SK-N-SH (cell line): ENCODE measurements at regions not wholly inside any gene's neighbourhood (a gene's known extent, or its start where the extent isn't known, plus 50 kb on each side); places are given as distances from the start of the nearest gene placed in this dataset.

Source experiments
- CTCF ChIA-PET: fragments of 300-600, 350-600 bp; formaldehyde crosslinking; extraction: SDS; loops from one replicate; lab custom pipeline; 2021; lab: Yijun Ruan, JAX
- POLR2A ChIA-PET: fragments of 350-600 bp; sonication (Branson Sonifier 250); formaldehyde crosslinking; extraction: SDS; loops from one replicate; lab custom pipeline; 2020; ENCODE audit warnings: antibody characterized with exemption, inconsistent platforms; lab: Yijun Ruan, JAX
- DNase-seq: peaks from one replicate; pipeline ENCODE4 v3.0.0; 2012
- H2AFZ ChIP-seq: fragments of 200-600 bp; sonication (generic); 2 replicates; pipeline ENCODE4 v1.8.1; 2016; ENCODE audit warnings: antibody characterized with exemption, mild to moderate bottlenecking, low read depth
- H3F3A ChIP-seq: fragments of 200-600 bp; sonication (generic); replicated peaks from 2 replicates; pipeline ENCODE3; 2016; ENCODE audit warnings: antibody characterized with exemption, mild to moderate bottlenecking; ENCODE audit not compliant: insufficient read depth
- H3K27ac ChIP-seq, 2 experiments: fragments of 200-500 bp in 1 of 2; fragments of 200-600 bp in 1 of 2; sonication (Bioruptor generic) in 1 of 2; sonication (generic), shearing (Covaris generic) in 1 of 2; 2 replicates each; pipeline versions ENCODE4 v1.5.1 to v1.6.1; 2014 to 2016; ENCODE audit warnings: low read depth in 2 of 2, inconsistent platforms in 1 of 2, low read length in 1 of 2, mild to moderate bottlenecking in 1 of 2, mixed read lengths in 1 of 2
- H3K27me3 ChIP-seq: fragments of 200-600 bp; sonication (generic), shearing (Covaris generic); 2 replicates; pipeline ENCODE4 v1.6.1; 2016; ENCODE audit warnings: mixed run types; ENCODE audit not compliant: insufficient read depth
- H3K36me3 ChIP-seq, 2 experiments: fragments of 200-500 bp in 1 of 2; fragments of 200-600 bp in 1 of 2; sonication (Bioruptor generic) in 1 of 2; sonication (generic) in 1 of 2; replicated peaks in 1 of 2; 2 replicates each; pipeline versions ENCODE3 to v1.5.1; 2014 to 2016; ENCODE audit warnings: low read length in 1 of 2, mild to moderate bottlenecking in 1 of 2; ENCODE audit not compliant: insufficient read depth in 2 of 2, control insufficient read depth in 1 of 2
- H3K4me1 ChIP-seq, 2 experiments: fragments of 200-500 bp in 1 of 2; fragments of 200-600 bp in 1 of 2; sonication (Bioruptor generic) in 1 of 2; sonication (generic), shearing (Covaris generic) in 1 of 2; 2 replicates each; pipeline versions ENCODE4 v1.5.1 to v1.6.1; 2014 to 2016; ENCODE audit warnings: low read depth in 1 of 2, low read length in 1 of 2, mixed run types in 1 of 2; ENCODE audit not compliant: insufficient read depth in 2 of 2, control insufficient read depth in 1 of 2
- H3K4me2 ChIP-seq: fragments of 200-600 bp; sonication (generic), shearing (Covaris generic); 2 replicates; pipeline ENCODE4 v1.6.1; 2017; ENCODE audit warnings: mixed run types
- H3K4me3 ChIP-seq, 2 experiments: fragments of 200-500 bp in 1 of 2; fragments of 200-600 bp in 1 of 2; sonication (Bioruptor generic) in 1 of 2; sonication (generic), shearing (Covaris generic) in 1 of 2; 2 replicates each; pipeline versions ENCODE4 v1.5.1 to v1.8.1; 2014 to 2016; ENCODE audit warnings: low read depth in 2 of 2, inconsistent platforms in 1 of 2, low read length in 1 of 2, mild to moderate bottlenecking in 1 of 2, mixed read lengths in 1 of 2, moderate library complexity in 1 of 2
- H3K79me2 ChIP-seq: fragments of 200-600 bp; sonication (generic); 2 replicates; pipeline ENCODE4 v1.8.1; 2017; ENCODE audit warnings: mild to moderate bottlenecking; ENCODE audit not compliant: insufficient read depth
- H3K9ac ChIP-seq: fragments of 200-600 bp; sonication (generic); 2 replicates; pipeline ENCODE4 v1.6.1; 2017; ENCODE audit warnings: mixed run types
- H3K9me2 ChIP-seq: fragments of 200-600 bp; sonication (generic); 2 replicates; pipeline ENCODE4 v1.6.1; 2017; ENCODE audit warnings: mixed run types
- H3K9me3 ChIP-seq: fragments of 200-600 bp; sonication (generic); 2 replicates; pipeline ENCODE4 v1.6.1; 2017; ENCODE audit warnings: mixed run types, mild to moderate bottlenecking, moderate library complexity
- H4K20me1 ChIP-seq: fragments of 200-600 bp; sonication (generic); 2 replicates; pipeline ENCODE4 v1.6.1; 2017; ENCODE audit warnings: mild to moderate bottlenecking, mixed run types; ENCODE audit not compliant: insufficient read depth
- CHD2 ChIP-seq: fragments of 150-350 bp; IDR thresholded peaks from 2 replicates; pipeline ENCODE4 v1.6.1; 2018; ENCODE audit warnings: low read length; ENCODE audit not compliant: partially characterized antibody
- EP300 ChIP-seq, 2 experiments: IDR thresholded peaks; 2 replicates each; pipeline versions ENCODE4 v1.4.0 to v1.6.1; 2012; ENCODE audit warnings: borderline replicate concordance in 1 of 2, low read depth in 1 of 2, low read length in 1 of 2
- FOXM1 ChIP-seq: IDR thresholded peaks from 2 replicates; pipeline ENCODE4 v1.4.0; 2012; ENCODE audit warnings: low read depth, mild to moderate bottlenecking
- GATA2 ChIP-seq: sonication (generic); formaldehyde crosslinking; IDR thresholded peaks from 2 replicates; pipeline ENCODE4 v1.5.0; 2020; ENCODE audit warnings: mild to moderate bottlenecking, missing genetic modification reagents
- JUND ChIP-seq: IDR thresholded peaks from 2 replicates; pipeline ENCODE4 v1.4.0; 2012
- MEF2A ChIP-seq: IDR thresholded peaks from 2 replicates; pipeline ENCODE4 v1.4.0; 2012; ENCODE audit warnings: low read depth, borderline replicate concordance
- NFIC ChIP-seq: IDR thresholded peaks from 2 replicates; pipeline ENCODE4 v1.4.0; 2012; ENCODE audit warnings: borderline replicate concordance
- NRF1 ChIP-seq: IDR thresholded peaks from 2 replicates; pipeline ENCODE4 v1.6.1; 2012; ENCODE audit warnings: low read depth, mild to moderate bottlenecking, low read length
- POLR2AphosphoS5 ChIP-seq: IDR thresholded peaks from 2 replicates; pipeline ENCODE4 v1.6.1; 2012; ENCODE audit warnings: low read depth, low read length
- RAD21 ChIP-seq: IDR thresholded peaks from 2 replicates; pipeline ENCODE4 v1.6.1; 2012; ENCODE audit warnings: mild to moderate bottlenecking, low read length
- RCOR1 ChIP-seq: fragments of 150-350 bp; IDR thresholded peaks from 2 replicates; pipeline ENCODE4 v1.6.1; 2017; ENCODE audit warnings: antibody characterized with exemption, low read length
- RFX5 ChIP-seq: IDR thresholded peaks from 2 replicates; pipeline ENCODE4 v1.6.1; 2012; ENCODE audit warnings: mild to moderate bottlenecking, improper control_type of control experiment, low read length
- SMC3 ChIP-seq: IDR thresholded peaks from 2 replicates; pipeline ENCODE4 v1.6.1; 2012; ENCODE audit warnings: low read depth, low read length, improper control_type of control experiment
- YY1 ChIP-seq: IDR thresholded peaks from 2 replicates; pipeline ENCODE4 v1.4.0; 2012; ENCODE audit warnings: low read depth, mild to moderate bottlenecking
- WGBS: methylation state at CpG from one replicate; pipeline ENCODE4 v1.1.6; 2017; ENCODE audit warnings: low lambda C conversion rate; 5-methylcytosine and 5-hydroxymethylcytosine counted together
- TF ChIP-seq, protein P1 (sequence below): IDR thresholded peaks from 2 replicates; pipeline ENCODE4 v1.4.0; 2012; ENCODE audit warnings: low read depth, borderline replicate concordance
- TF ChIP-seq, protein P2 (sequence below): fragments of 150-350 bp; IDR thresholded peaks from 2 replicates; pipeline ENCODE4 v1.6.1; 2017; ENCODE audit warnings: antibody characterized with exemption, low read length, low read depth, borderline replicate concordance
- TF ChIP-seq, protein P3 (sequence below): IDR thresholded peaks from 2 replicates; pipeline ENCODE4 v1.6.1; 2012; ENCODE audit warnings: mild to moderate bottlenecking, low read depth, low read length, moderate library complexity
- TF ChIP-seq, protein P4 (sequence below): IDR thresholded peaks from 2 replicates; pipeline ENCODE4 v1.4.0; 2012; ENCODE audit warnings: low read depth

DNA sequence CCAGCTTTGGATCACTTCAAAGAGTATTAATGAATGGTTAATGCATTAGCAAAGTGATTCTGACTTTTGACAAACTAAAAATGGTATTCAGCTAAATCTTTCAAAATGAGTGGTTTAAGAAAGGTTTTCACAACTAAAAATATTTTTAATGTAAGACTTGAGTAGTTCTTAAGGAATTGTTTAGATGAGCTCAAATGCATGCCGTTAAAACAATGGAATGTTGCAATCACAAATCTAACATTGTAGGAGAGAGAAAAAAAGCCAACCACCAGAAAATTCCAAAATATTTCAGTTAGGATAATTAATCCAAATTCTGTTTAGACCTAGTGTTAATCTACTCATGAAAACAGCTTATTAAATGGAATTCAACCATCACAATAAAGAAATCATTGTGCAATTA lies 1044.8 kb upstream of the SLC10A2 start:
- H3K9me3 ChIP-seq = no peaks in the 10 kb centered on the region
- no peaks in the 10 kb centered on the region for H4K20me1 ChIP-seq
- no peaks in the 10 kb centered on the region for H3K27me3 ChIP-seq
- TF ChIP-seq FOXM1 = no peak
- TF ChIP-seq CHD2 = no peak
- TF ChIP-seq MEF2A = no peak
- TF ChIP-seq SMC3 = no peak
- TF ChIP-seq POLR2AphosphoS5 = no peak
- TF ChIP-seq YY1 = no peak
- TF ChIP-seq JUND = no peak
- TF ChIP-seq RFX5 = no peak
- no peak for TF ChIP-seq EP300 (IDR thresholded peaks at IDR 0.05; ENCODE audit: borderline replicate concordance in 1 of 2, low read depth in 1 of 2, low read length in 1 of 2)
- no peak for TF ChIP-seq NFIC
- TF ChIP-seq, protein P1, sequence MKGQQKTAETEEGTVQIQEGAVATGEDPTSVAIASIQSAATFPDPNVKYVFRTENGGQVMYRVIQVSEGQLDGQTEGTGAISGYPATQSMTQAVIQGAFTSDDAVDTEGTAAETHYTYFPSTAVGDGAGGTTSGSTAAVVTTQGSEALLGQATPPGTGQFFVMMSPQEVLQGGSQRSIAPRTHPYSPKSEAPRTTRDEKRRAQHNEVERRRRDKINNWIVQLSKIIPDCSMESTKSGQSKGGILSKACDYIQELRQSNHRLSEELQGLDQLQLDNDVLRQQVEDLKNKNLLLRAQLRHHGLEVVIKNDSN = no peak
- no peak for TF ChIP-seq RCOR1
- no peak for TF ChIP-seq GATA2 (CRISPR knock-in tag)
- TF ChIP-seq, protein P2, sequence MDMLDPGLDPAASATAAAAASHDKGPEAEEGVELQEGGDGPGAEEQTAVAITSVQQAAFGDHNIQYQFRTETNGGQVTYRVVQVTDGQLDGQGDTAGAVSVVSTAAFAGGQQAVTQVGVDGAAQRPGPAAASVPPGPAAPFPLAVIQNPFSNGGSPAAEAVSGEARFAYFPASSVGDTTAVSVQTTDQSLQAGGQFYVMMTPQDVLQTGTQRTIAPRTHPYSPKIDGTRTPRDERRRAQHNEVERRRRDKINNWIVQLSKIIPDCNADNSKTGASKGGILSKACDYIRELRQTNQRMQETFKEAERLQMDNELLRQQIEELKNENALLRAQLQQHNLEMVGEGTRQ = no peak
- TF ChIP-seq NRF1 = no peak
- TF ChIP-seq, protein P3, sequence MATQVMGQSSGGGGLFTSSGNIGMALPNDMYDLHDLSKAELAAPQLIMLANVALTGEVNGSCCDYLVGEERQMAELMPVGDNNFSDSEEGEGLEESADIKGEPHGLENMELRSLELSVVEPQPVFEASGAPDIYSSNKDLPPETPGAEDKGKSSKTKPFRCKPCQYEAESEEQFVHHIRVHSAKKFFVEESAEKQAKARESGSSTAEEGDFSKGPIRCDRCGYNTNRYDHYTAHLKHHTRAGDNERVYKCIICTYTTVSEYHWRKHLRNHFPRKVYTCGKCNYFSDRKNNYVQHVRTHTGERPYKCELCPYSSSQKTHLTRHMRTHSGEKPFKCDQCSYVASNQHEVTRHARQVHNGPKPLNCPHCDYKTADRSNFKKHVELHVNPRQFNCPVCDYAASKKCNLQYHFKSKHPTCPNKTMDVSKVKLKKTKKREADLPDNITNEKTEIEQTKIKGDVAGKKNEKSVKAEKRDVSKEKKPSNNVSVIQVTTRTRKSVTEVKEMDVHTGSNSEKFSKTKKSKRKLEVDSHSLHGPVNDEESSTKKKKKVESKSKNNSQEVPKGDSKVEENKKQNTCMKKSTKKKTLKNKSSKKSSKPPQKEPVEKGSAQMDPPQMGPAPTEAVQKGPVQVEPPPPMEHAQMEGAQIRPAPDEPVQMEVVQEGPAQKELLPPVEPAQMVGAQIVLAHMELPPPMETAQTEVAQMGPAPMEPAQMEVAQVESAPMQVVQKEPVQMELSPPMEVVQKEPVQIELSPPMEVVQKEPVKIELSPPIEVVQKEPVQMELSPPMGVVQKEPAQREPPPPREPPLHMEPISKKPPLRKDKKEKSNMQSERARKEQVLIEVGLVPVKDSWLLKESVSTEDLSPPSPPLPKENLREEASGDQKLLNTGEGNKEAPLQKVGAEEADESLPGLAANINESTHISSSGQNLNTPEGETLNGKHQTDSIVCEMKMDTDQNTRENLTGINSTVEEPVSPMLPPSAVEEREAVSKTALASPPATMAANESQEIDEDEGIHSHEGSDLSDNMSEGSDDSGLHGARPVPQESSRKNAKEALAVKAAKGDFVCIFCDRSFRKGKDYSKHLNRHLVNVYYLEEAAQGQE = no peak
- TF ChIP-seq, protein P4, sequence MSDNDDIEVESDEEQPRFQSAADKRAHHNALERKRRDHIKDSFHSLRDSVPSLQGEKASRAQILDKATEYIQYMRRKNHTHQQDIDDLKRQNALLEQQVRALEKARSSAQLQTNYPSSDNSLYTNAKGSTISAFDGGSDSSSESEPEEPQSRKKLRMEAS = no peak
- no peak for TF ChIP-seq RAD21
- peaks cover 0 to 5% of the 10 kb centered on the region in 2 experiments; a peak in 3 of 4 replicates for H3K4me1 ChIP-seq
- POLR2A ChIA-PET = no interaction called here
- no peak overlapping the region for H3K9ac ChIP-seq
- no peak overlapping the region for H2AFZ ChIP-seq
- H3K27ac ChIP-seq = no peak overlapping the region
- H3K9me2 ChIP-seq = no peaks in the 10 kb centered on the region
- no peaks in the 10 kb centered on the region for H3K36me3 ChIP-seq
- H3K79me2 ChIP-seq = no peaks in the 10 kb centered on the region
- CTCF ChIA-PET = interaction anchor here (1.0 to 1.8 kb wide), 3 partner anchors 9 to 1241 kb away, joined by 3 to 4 read pairs (median 3); no protein-coding TSS in a partner anchor
- H3K4me3 ChIP-seq = no peak overlapping the region
- H3F3A ChIP-seq = no peaks in the 10 kb centered on the region
- 74% methylated on average over 1 of the region's 1 CpG for WGBS
- no peak overlapping the region for H3K4me2 ChIP-seq
- DNase-seq = no peak
